HCT116 (cell line): ENCODE measurements at regions not wholly inside any gene's neighbourhood (a gene's known extent, or its start where the extent isn't known, plus 50 kb on each side); places are given as distances from the start of the nearest gene placed in this dataset.

Experiments used
- ATAC-seq: fragments of 200-7000 bp; cut with Tn5 transposase; 2 replicates; pipeline ENCODE4 v1.9.1; 2020; ENCODE audit warnings: mild to moderate bottlenecking, moderate library complexity
- BruUV-seq: library from RNA; stranded (reverse); fragments of 400-500 nt; replicated peaks from 2 replicates; lab custom pipeline; 2021; lab: Mats Ljungman, UMichigan
- CTCF ChIA-PET: fragments of 300-600 bp; sonication (Branson Sonifier 250); formaldehyde crosslinking; loops from one replicate; lab custom pipeline; 2021; ENCODE audit warnings: antibody characterized with exemption; lab: Charles Lee
- POLR2A ChIA-PET: fragments of 300-600, 350-600 bp; sonication (Branson Sonifier 250); formaldehyde crosslinking; loops from one replicate; lab custom pipeline; 2021; ENCODE audit warnings: antibody characterized with exemption; lab: Charles Lee
- RAD21 ChIA-PET, 2 experiments: fragments of 300-600 bp; sonication (Branson Sonifier 250); formaldehyde crosslinking; loops; one replicate each; lab custom pipeline; 2023; ENCODE audit warnings: low total read pairs in 2 of 2; ENCODE audit not compliant: uncharacterized antibody in 2 of 2, unreplicated experiment in 2 of 2, low non-redundant PET in 1 of 2; lab: Charles Lee
- DNase-seq: peaks from one replicate; pipeline ENCODE4 v3.0.0-alpha.2; 2010; ENCODE audit warnings: low read depth, low spot score
- H2AFZ ChIP-seq: fragments of 200-600 bp; shearing (Covaris generic), sonication (generic); 2 replicates; pipeline ENCODE4 v1.6.1; 2017; ENCODE audit warnings: low read depth, mixed run types, mixed read lengths, antibody characterized with exemption, low read length; ENCODE audit not compliant: poor library complexity, severe bottlenecking
- H3K27ac ChIP-seq: 2 replicates; pipeline ENCODE4 v1.5.1; 2012; ENCODE audit warnings: low read depth, low read length
- H3K27me3 ChIP-seq: fragments of 200-600 bp; sonication (generic); 2 replicates; pipeline ENCODE4 v1.6.1; 2016; ENCODE audit warnings: mixed run types, low read length, mixed read lengths; ENCODE audit not compliant: insufficient read depth
- H3K36me3 ChIP-seq, 2 experiments: fragments of 200-500 bp in 1 of 2; fragments of 200-600 bp in 1 of 2; sonication (Bioruptor generic) in 1 of 2; sonication (generic) in 1 of 2; 2 replicates each; pipeline versions ENCODE4 v1.5.1 to v1.6.1; 2014 to 2016; ENCODE audit warnings: low read length in 2 of 2, inconsistent platforms in 1 of 2, mixed read lengths in 1 of 2, mixed run types in 1 of 2; ENCODE audit not compliant: insufficient read depth in 2 of 2, control insufficient read depth in 1 of 2
- H3K4me1 ChIP-seq, 2 experiments: fragments of 200-600 bp in 1 of 2; sonication (generic) in 1 of 2; 2 replicates each; pipeline versions ENCODE4 v1.5.1 to v1.6.1; 2012 to 2017; ENCODE audit warnings: low read length in 2 of 2, inconsistent platforms in 1 of 2, mild to moderate bottlenecking in 1 of 2, mixed read lengths in 1 of 2, mixed run types in 1 of 2, moderate library complexity in 1 of 2; ENCODE audit not compliant: insufficient read depth in 2 of 2, control insufficient read depth in 1 of 2
- H3K4me2 ChIP-seq: fragments of 200-600 bp; sonication (generic); 2 replicates; pipeline ENCODE4 v1.6.1; 2017; ENCODE audit warnings: mixed run types, low read length, mixed read lengths
- H3K4me3 ChIP-seq, 2 experiments: fragments of 200-600 bp in 1 of 2; sonication (generic) in 1 of 2; replicated peaks in 1 of 2; 2 replicates each; pipeline ENCODE4 v1.5.1; 2011 to 2016; ENCODE audit warnings: low read length in 2 of 2, control low read depth in 1 of 2, low read depth in 1 of 2, mild to moderate bottlenecking in 1 of 2, mixed read lengths in 1 of 2, mixed run types in 1 of 2
- H3K79me2 ChIP-seq: fragments of 200-600 bp; sonication (generic); 2 replicates; pipeline ENCODE4 v1.6.1; 2017; ENCODE audit warnings: mild to moderate bottlenecking, mixed run types, low read length, moderate library complexity, mixed read lengths; ENCODE audit not compliant: insufficient read depth
- H3K9ac ChIP-seq: fragments of 200-600 bp; sonication (generic); 2 replicates; pipeline ENCODE4 v1.6.1; 2016; ENCODE audit warnings: low read length, mixed read lengths
- H3K9me2 ChIP-seq: fragments of 200-600 bp; sonication (generic), shearing (Covaris generic); 2 replicates; pipeline ENCODE4 v1.6.1; 2017; ENCODE audit warnings: mixed run types, mild to moderate bottlenecking, moderate library complexity; ENCODE audit not compliant: insufficient read depth
- H3K9me3 ChIP-seq, 2 experiments: fragments of 200-500 bp in 1 of 2; fragments of 200-600 bp in 1 of 2; sonication (Bioruptor generic) in 1 of 2; sonication (generic) in 1 of 2; 2 replicates each; pipeline ENCODE4 v1.6.1; 2014 to 2017; ENCODE audit warnings: low read length in 2 of 2, mixed read lengths in 2 of 2, inconsistent platforms in 1 of 2, low read depth in 1 of 2, mild to moderate bottlenecking in 1 of 2, mixed run types in 1 of 2, moderate library complexity in 1 of 2; ENCODE audit not compliant: control insufficient read depth in 1 of 2, insufficient read depth in 1 of 2
- H4K20me1 ChIP-seq: fragments of 200-600 bp; sonication (generic), shearing (Covaris generic); 2 replicates; pipeline ENCODE4 v1.6.1; 2017; ENCODE audit warnings: mixed run types, mild to moderate bottlenecking, moderate library complexity; ENCODE audit not compliant: insufficient read depth
- ATF3 ChIP-seq: IDR thresholded peaks from 2 replicates; pipeline ENCODE4 v1.6.1; 2012
- CEBPB ChIP-seq: IDR thresholded peaks from 2 replicates; pipeline ENCODE4 v1.6.1; 2012; ENCODE audit warnings: low read depth
- EZH2 ChIP-seq: fragments of 200-600 bp; sonication (generic); IDR thresholded peaks from 2 replicates; pipeline ENCODE4 v1.6.1; 2017; ENCODE audit warnings: antibody characterized with exemption, mixed run types
- EZH2phosphoT487 ChIP-seq: fragments of 200-600 bp; IDR thresholded peaks from 2 replicates; pipeline ENCODE4 v1.6.1; 2018; ENCODE audit warnings: antibody characterized with exemption, borderline replicate concordance
- JUND ChIP-seq: IDR thresholded peaks from 2 replicates; pipeline ENCODE4 v1.6.1; 2012
- POLR2AphosphoS5 ChIP-seq: IDR thresholded peaks from 2 replicates; pipeline ENCODE4 v1.6.1; 2011; ENCODE audit warnings: mild to moderate bottlenecking, low read depth, low read length, moderate library complexity
- RAD21 ChIP-seq: IDR thresholded peaks from 2 replicates; pipeline ENCODE4 v1.6.1; 2012; ENCODE audit warnings: low read depth, mild to moderate bottlenecking
- SP1 ChIP-seq: IDR thresholded peaks from 2 replicates; pipeline ENCODE4 v1.6.1; 2012; ENCODE audit warnings: low read depth
- SRF ChIP-seq: IDR thresholded peaks from 2 replicates; pipeline ENCODE4 v1.6.1; 2012; ENCODE audit warnings: low read depth
- TCF7L2 ChIP-seq: IDR thresholded peaks from 2 replicates; pipeline ENCODE4 v1.7.0; 2011; ENCODE audit warnings: borderline replicate concordance, inconsistent platforms; ENCODE audit not compliant: insufficient read depth, insufficient read length; ENCODE audit errors: extremely low read depth
- YY1 ChIP-seq: IDR thresholded peaks from 2 replicates; pipeline ENCODE4 v1.6.1; 2011; ENCODE audit warnings: low read length, low read depth, moderate library complexity, mild to moderate bottlenecking; ENCODE audit not compliant: insufficient replicate concordance; ENCODE audit errors: extremely low read depth
- ZFX ChIP-seq: fragments of 450-650 bp; IDR thresholded peaks from 2 replicates; pipeline ENCODE4 v1.6.1; 2017
- ZNF274 ChIP-seq: fragments of 200-500 bp; sonication (Bioruptor generic); IDR thresholded peaks from 2 replicates; pipeline ENCODE4 v1.6.1; 2014; ENCODE audit warnings: mild to moderate bottlenecking, low read depth, low read length, inconsistent platforms
- intact Hi-C: fragments of 100-400 bp; cut with micrococcal nuclease; formaldehyde crosslinking; loops from 2 replicates; pipeline ENCODE4 v1.10.0; 2022
- TF ChIP-seq, protein P1 (sequence below): IDR thresholded peaks from 2 replicates; pipeline ENCODE4 v1.6.1; 2012

DNA sequence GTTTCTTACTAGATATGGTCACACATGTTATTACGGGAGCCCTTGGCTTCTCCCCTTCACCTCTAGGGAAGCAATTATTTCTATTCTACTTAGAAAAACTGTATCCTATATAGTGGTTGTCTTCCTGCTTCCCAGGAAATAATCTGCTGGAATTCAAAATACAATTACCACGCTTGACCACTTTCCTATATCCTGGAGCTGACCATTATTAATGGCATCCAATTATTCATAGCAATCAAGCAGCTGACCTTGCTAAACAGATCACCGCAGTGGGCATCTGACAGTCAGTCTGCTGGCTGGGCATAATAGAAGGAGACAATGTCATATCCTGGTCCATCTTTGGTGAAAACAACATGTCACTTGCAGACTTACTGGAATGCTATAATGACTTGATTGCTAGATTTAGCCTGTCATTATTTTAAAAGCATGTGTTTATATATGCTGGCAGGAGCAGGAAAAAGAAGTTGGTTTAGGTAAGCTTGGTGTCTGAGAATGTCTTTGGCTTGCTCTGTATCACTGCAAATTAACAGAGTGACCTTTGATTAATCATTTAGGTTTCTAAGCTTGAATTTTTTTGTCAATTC, 325.6 kb upstream of the FAM98A start:
- H4K20me1 ChIP-seq = no peaks in the 10 kb centered on the region
- no peak overlapping the region for H3K4me2 ChIP-seq
- intact Hi-C loops = no loop called here
- ChIA-PET CTCF (no interaction called here), POLR2A (no interaction called here), RAD21 (no interaction called here)
- no peaks in the 10 kb centered on the region for H3K79me2 ChIP-seq
- H3K9me3 ChIP-seq = 0 out of 4 replicates have a peak, but pooled peaks cover 0 to 3% of the 10 kb centered on the region in 2 experiments
- TF ChIP-seq ZFX = no peak
- no peak for TF ChIP-seq YY1
- TF ChIP-seq EZH2phosphoT487 = no peak
- TF ChIP-seq TCF7L2 = no peak
- TF ChIP-seq, protein P1, sequence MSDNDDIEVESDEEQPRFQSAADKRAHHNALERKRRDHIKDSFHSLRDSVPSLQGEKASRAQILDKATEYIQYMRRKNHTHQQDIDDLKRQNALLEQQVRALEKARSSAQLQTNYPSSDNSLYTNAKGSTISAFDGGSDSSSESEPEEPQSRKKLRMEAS = no peak
- no peak for TF ChIP-seq ZNF274
- no peak for TF ChIP-seq SRF
- TF ChIP-seq RAD21 = no peak
- no peak for TF ChIP-seq EZH2
- no peak for TF ChIP-seq JUND
- no peak for TF ChIP-seq ATF3
- TF ChIP-seq SP1 = no peak
- TF ChIP-seq POLR2AphosphoS5 = no peak
- no peak for TF ChIP-seq CEBPB
- H3K9me2 ChIP-seq = no peaks in the 10 kb centered on the region
- DNase-seq = no peak
- BruUV-seq = no TSS peak
- no peak overlapping the region for H3K9ac ChIP-seq
- H3K36me3 ChIP-seq = no peaks in the 10 kb centered on the region
- no peak overlapping the region for H3K4me3 ChIP-seq
- no peaks in the 10 kb centered on the region for H3K27me3 ChIP-seq
- no peak overlapping the region for H3K27ac ChIP-seq
- ATAC-seq = no peak
- H3K4me1 ChIP-seq = no peaks in the 10 kb centered on the region
- H2AFZ ChIP-seq = no peak overlapping the region
